SK-MEL-5 (cell line): ENCODE measurements at regions not wholly inside any gene's neighbourhood (a gene's known extent, or its start where the extent isn't known, plus 50 kb on each side); places are given as distances from the start of the nearest gene placed in this dataset.

Source experiments
- DNase-seq: peaks from one replicate; pipeline ENCODE4 v3.0.0-alpha.2; 2016; ENCODE audit warnings: low read depth, low spot score
- in situ Hi-C: cut with HindIII; loops from 2 replicates; pipeline ENCODE4 v1.10.0; 2016; ENCODE audit warnings: low sequenced_read_pairs, high pct_unique_total_duplicates, low pct_unique_long_range_greater_than_20kb

DNA sequence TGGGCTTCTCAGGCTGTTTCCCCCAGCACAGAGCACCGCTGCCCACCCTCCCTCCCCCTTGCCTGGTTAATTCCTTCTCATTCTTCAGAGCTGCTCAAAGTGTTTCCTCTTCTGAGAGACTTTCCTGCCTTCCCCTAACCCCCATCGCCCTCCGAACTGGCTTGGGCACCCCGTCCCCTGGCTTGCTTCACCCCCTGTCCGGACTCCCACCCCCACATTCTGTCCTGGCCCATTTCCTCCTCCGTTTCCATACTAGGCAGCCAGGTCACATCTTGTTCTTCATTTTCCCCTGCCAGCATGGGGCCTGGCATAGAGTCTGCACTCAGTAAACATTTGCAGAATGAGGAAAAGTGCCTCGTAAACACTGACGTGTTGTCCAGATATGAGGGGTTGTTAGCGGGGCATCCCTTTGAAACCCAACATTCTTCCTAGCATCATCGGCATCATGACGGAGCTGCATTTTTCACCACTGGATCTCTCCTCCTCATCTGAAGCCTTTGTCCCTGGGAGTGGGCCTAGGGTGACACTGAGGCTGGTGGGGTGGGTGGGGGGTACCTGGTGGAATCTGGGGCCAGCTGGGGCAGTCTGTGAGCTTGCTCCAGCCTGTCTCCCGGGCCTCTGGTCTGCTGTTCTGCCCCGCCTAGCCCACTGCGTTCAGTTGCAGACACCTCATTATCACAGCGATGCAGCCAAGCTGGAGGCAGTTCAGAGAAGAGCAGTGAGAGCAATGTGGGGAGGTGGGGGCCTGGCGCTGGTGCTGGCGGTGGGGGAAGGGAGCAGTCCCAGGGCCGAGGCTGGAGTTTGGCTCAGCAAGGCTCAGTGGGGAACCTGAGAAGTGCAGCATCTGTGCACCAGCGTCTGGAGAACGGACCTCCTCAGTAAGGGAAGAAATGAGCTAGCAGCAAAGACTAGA lies 149.4 kb upstream of the PJA1 start:
- in situ Hi-C loops = no loop called here
- no peak for DNase-seq

DNA sequence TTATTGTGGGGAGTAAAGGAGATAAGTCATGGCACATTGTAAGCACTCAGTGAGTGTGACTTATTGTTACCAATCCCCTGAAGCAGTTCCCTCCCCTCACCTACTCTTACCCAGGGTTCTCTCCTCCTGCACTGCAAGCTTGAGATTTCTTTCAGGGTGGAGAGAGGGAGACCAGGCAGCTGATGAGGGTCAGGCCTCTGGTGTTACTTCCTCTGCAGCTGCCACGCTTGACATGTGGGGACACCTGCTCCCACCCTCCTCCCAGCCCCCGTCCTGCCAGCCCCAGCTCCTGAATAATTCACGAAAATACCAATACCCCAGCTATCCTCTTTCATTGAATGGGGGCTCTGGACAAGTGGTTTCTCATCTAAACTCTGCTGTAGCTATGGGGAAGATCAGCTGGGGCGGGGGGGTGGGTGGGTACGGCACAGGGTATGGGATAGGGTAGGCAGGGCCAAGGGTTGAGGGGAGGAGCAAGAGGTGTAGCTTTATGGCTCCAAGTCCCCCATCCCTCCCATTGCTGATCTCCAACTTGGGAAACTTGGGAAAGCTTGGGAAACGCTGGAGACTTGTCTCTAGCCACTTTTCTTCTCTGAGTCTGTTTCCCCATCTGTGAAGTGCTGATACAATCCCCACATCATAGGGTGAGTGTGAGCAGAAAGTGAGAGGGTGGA lies 148.5 kb upstream of the PJA1 start:
- in situ Hi-C loops = no loop called here

GRCh38 chrX:69311936-69312670 lies 146.8 kb upstream of the PJA1 start:
- in situ Hi-C loops = no loop called here
- DNase-seq = no peak

More for the DNA sequence above, 148.5 kb upstream of the PJA1 start:
- DNase-seq = no peak

- no peak for DNase-seq
- in situ Hi-C loops = no loop called here
Measured at GRCh38 chrX:69309074-69309792, 144.0 kb upstream of the PJA1 start.

DNA sequence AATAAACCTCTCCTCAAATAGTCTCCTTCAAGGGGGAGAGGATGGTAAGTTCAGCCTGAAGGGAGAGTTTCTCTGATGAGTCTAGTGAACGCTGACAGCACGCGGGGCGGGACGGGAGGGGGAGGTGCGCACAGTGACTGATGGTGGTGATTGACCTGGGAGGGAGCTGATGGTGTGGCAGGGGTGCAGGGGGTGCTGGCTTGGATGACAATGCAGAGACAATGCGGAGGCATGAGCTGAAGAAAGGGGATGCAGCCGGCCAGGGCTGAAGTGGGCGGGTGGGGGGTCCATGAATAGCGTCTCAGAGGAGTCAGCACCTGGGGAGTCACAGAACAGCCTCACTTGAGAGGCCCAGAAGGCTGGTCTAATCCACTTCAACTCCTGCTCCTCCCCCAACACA lies 142.5 kb upstream of the PJA1 start:
- DNase-seq = no peak
- in situ Hi-C loops = no loop called here

DNA sequence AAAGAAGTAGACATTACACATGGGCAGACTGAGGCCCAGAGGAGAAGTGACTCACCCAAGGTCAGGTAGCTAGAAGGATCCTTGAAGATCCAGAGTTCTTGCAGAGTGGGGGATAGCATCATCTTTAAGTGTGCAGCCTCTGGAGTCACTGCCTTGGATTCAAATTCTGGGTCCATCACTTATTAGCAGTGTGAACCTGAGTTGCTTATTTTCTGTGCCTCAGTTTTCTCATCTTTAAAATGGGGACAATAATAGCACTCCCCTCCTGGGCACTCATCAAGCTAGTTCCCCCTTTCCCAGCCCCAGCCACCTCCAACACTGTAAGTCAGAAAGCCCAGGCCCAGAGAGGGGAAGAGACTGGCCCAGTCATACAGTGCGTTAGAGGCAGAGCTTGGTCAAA lies 141.8 kb upstream of the PJA1 start:
- no peak for DNase-seq
- in situ Hi-C loops = no loop called here

- in situ Hi-C loops = no loop called here
- DNase-seq = no peak
Measured at GRCh38 chrX:69306063-69306404, 140.8 kb upstream of the PJA1 start.

- DNase-seq = no peak
- in situ Hi-C loops = no loop called here
Measured at GRCh38 chrX:69305333-69306062, 140.2 kb upstream of the PJA1 start.

DNA sequence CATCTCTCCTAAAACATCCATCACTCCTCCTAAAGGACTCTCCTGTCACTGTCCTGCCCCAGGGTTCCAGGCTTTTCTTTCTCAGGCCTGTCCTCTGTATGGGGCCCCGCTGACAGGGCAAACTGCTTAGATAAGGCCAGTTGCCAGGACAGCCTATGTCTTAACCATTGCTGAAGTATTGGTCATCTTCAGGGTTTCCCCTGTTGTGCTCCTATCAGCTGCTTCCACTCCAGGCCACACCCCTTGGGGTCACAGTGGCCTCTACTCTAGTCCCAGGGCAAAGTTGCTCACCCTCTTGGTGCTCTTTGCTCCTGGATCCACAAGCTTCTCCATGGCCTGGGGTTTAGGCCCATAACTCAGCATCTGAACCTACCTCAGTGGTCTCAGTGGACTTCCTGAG lies 138.0 kb upstream of the PJA1 start:
- in situ Hi-C loops = no loop called here
- DNase-seq = no peak

GRCh38 chrX:69299951-69300714 lies 134.9 kb upstream of the PJA1 start:
- in situ Hi-C loops = no loop called here
- DNase-seq = no peak

DNA sequence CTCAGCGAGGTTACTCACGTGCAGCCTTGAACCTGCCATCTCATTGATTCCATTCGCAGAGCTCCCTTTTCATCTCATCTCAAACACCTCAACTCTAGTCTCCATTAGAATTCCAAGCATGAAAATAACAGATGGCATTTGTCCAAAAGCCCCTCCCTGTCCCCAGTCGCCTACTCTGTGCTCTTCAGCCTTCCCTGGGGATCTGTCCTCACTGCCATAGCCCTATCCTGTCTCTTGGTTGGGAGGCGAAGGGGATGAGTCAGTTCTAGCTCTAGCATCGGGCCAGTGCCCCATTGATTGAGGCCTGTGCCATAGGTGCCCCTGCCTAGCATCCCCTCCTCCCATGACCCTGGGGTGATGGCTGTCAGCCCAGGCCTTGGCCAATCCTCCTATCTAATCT lies 134.0 kb upstream of the PJA1 start:
- DNase-seq = no peak
- in situ Hi-C loops = no loop called here

DNA sequence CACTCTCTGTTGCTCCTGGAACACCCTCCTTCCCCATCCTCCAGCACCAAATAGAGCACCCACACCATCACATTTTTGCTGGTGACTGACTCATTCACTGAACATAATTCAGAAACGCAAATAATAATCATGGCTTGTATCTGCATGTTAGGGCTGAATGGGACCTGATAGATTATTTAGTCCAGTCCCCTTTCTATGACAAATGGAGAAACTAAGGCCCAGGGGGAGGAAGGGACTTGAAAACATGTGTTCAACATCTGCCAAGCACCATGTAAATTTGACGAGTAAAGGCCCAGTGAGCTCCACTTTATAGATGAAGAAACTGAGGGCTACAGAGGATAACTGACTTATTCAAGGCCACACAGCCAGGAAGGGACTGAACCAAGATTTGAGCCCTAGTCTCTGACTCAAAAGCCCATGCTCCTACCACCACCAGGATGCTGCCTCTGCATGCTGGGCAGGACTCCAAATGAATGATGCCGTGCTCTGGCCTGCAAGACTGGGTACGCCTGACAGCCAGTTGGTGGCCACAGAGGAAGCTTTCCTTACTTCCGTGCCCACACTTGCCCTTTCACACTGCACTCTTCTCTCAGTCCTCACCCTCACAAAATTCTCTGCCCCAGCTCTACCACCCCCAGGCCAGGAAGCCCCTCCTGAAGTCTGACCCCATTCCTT lies 133.3 kb upstream of the PJA1 start:
- in situ Hi-C loops = no loop called here
- DNase-seq = no peak

DNA sequence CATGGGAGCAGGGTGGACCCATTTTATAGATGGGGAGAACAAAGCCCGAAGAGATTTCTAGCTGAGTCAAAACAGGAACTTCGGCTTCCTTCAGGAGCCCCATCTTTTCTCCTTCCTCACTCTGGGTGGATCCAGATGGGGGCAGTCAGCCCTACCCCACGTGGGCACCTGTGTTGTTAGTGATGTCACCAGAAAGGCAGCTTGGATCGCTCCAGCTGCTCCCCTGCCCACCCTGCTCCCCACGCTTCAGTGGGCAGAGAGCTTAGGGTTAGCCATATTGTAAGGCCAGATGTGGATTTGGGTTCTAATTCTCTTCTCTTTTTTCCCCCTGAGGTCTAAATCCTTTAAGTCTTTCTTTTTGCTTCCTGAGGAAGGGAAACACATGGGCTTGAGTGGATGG lies 132.3 kb upstream of the PJA1 start:
- DNase-seq = no peak
- in situ Hi-C loops = no loop called here

DNA sequence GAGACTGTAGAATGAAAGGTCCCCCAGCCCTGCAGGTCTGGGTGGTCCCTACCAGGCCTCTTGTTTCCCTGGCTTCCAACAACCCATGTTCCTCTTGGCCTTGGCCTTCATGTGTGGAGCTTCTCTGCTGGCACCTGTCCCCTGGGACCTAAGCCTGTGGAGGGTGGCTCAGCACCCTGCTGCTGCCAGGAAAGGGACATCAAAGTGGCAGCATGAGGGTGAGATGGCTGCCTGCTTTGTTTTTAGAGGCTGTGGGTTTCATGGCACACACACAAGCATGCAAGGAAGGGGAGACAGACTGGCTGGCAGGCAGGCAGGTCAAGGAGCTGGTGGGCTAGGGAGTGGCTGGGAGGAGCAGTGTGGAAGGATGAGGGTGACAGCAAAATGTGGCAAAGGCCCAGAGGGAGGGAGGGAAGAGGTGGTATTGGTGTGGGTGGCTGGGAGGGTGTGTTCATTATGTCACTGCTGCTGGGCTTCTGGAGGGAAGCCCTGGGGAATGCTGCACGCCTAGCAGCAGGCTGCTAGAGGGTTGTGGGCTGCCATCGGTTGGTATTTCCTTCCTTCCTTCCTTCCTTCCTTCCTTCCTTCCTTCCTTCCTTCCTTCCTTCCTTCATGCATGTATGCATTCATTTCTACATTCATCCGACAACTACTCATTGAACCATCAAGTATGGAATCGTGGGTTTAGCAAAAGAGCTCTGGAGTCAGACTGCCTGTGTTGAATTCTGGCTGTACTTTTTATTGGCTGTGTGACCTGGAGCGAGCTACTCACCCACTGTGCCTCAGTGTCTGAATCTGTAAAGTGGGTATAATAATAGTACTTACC lies 128.7 kb upstream of the PJA1 start:
- no peak for DNase-seq
- in situ Hi-C loops = no loop called here

GRCh38 chrX:69291116-69291515 lies 125.9 kb upstream of the PJA1 start:
- in situ Hi-C loops = no loop called here
- no peak for DNase-seq
